ENCODE measurements at regions not wholly inside any gene's neighbourhood (a gene's known extent, or its start where the extent isn't known, plus 50 kb on each side); places are given as distances from the start of the nearest gene placed in this dataset.

DNA sequence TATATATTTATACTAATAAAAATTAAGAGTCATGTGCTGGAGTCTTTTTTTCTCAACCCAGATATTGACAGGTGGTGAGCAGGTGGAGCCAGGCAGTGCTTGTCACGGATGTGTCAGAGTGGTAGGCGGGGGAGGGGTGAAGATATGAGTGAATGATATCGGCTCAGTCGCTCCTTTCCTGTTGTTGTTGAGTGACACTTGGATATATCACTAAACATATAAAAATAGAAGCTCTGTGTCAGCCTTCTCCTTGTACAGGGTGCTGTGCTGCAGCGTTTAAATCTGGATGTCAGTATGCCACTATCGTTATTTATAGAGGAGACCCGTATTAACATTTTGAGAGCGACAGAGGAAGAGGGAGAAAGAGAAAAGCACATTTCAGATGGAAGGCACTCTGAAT lies 339.6 kb downstream of the NUF2 start:
- no peak overlapping the region for H3K4me3 ChIP-seq (ENCODE audit: low read depth in 2 of 2, low read length in 2 of 2)
- no peak for TF ChIP-seq TCF7L2 (IDR thresholded peaks at IDR 0.05; ENCODE audit: low read depth, low read length)
- no peak for TF ChIP-seq POLR2AphosphoS5 (IDR thresholded peaks at IDR 0.05; ENCODE audit: low read depth, low read length)
- no peak for TF ChIP-seq SIN3A (IDR thresholded peaks at IDR 0.05; ENCODE audit: borderline replicate concordance, insufficient read depth, low read depth, low read length)
- TF ChIP-seq CTCF (IDR thresholded peaks at IDR 0.05), result no peak
- TF ChIP-seq REST (IDR thresholded peaks at IDR 0.05; ENCODE audit: insufficient read depth in 1 of 2, low read depth in 2 of 2, low read length in 1 of 2), result no peak
- ATAC-seq (no peak), DNase-seq (ENCODE audit: low read depth, low spot score) (no peak)
- BruUV-seq (replicated peaks), result no TSS peak
- no peak overlapping the region for H3K27ac ChIP-seq (ENCODE audit: low read length)
- CTCF ChIA-PET, result no interaction called here
- no peaks in the 10 kb centered on the region for H3K36me3 ChIP-seq (ENCODE audit: control insufficient read depth, insufficient read depth, low read length)
- no peaks in the 10 kb centered on the region for H3K4me1 ChIP-seq (ENCODE audit: control insufficient read depth, insufficient read depth, low read length)
- H3K9me3 ChIP-seq (ENCODE audit: control insufficient read depth, insufficient read depth, low read depth, low read length), result no peaks in the 10 kb centered on the region
- no peaks in the 10 kb centered on the region for H3K27me3 ChIP-seq (ENCODE audit: control insufficient read depth, insufficient read depth, low read length)
- in situ Hi-C loops (cut with HindIII; ENCODE audit: low pct_unique_long_range_greater_than_20kb, low sequenced_read_pairs), result no loop called here
- intact Hi-C loops (cut with micrococcal nuclease; ENCODE audit: unreplicated experiment), result no loop called here
- POLR2A ChIA-PET, result interaction anchor here (0.6 kb wide), 1 partner anchor 311 kb away, joined by 6 read pairs; no protein-coding TSS in a partner anchor

- H3K36me3 ChIP-seq (ENCODE audit: control insufficient read depth, insufficient read depth, low read length), result no peaks in the 10 kb centered on the region
- ATAC-seq (no peak), DNase-seq (ENCODE audit: low read depth, low spot score) (no peak)
- ChIA-PET CTCF (no interaction called here), POLR2A (no interaction called here)
- no peak overlapping the region for H3K4me3 ChIP-seq (ENCODE audit: low read depth in 2 of 2, low read length in 2 of 2)
- H3K9me3 ChIP-seq (ENCODE audit: control insufficient read depth, insufficient read depth, low read depth, low read length), result no peaks in the 10 kb centered on the region
- no peak overlapping the region for H3K27ac ChIP-seq (ENCODE audit: low read length)
- no peaks in the 10 kb centered on the region for H3K27me3 ChIP-seq (ENCODE audit: control insufficient read depth, insufficient read depth, low read length)
- intact Hi-C loops (cut with micrococcal nuclease; ENCODE audit: unreplicated experiment), result no loop called here
- in situ Hi-C loops (cut with HindIII; ENCODE audit: low pct_unique_long_range_greater_than_20kb, low sequenced_read_pairs), result no loop called here
- H3K4me1 ChIP-seq (ENCODE audit: control insufficient read depth, insufficient read depth, low read length), result no peaks in the 10 kb centered on the region
- no peak for TF ChIP-seq SIN3A (IDR thresholded peaks at IDR 0.05; ENCODE audit: borderline replicate concordance, insufficient read depth, low read depth, low read length)
- no peak for TF ChIP-seq TCF7L2 (IDR thresholded peaks at IDR 0.05; ENCODE audit: low read depth, low read length)
- TF ChIP-seq POLR2AphosphoS5 (IDR thresholded peaks at IDR 0.05; ENCODE audit: low read depth, low read length), result no peak
- TF ChIP-seq REST (IDR thresholded peaks at IDR 0.05; ENCODE audit: insufficient read depth in 1 of 2, low read depth in 2 of 2, low read length in 1 of 2), result no peak
- TF ChIP-seq CTCF (IDR thresholded peaks at IDR 0.05), result no peak
- BruUV-seq (replicated peaks), result no TSS peak
Measured at GRCh38 chr1:163664671-163665335, 343.0 kb downstream of the NUF2 start.
